Esophagus muscularis mucosa (tissue), 4 donors: ENCODE measurements at regions not wholly inside any gene's neighbourhood (a gene's known extent, or its start where the extent isn't known, plus 50 kb on each side); places are given as distances from the start of the nearest gene placed in this dataset.
"Not testable (repeated sequence)": the region's sequence is repeated elsewhere in the genome, so short reads cannot be mapped to it uniquely, and the experiment has no call there.

ENCODE experiments used
- CTCF ChIP-seq, 3 experiments: fragments of 200-600 bp in 2 of 3; fragments of 450-650 bp in 1 of 3; sonication (generic) in 2 of 3; IDR thresholded peaks; one replicate each; pipeline ENCODE4 v1.5.1; 2017 to 2019; ENCODE audit warnings: antibody characterized with exemption in 3 of 3, mild to moderate bottlenecking in 2 of 3, moderate library complexity in 1 of 3
- EP300 ChIP-seq: sonication (generic); formaldehyde crosslinking; IDR thresholded peaks from one replicate; pipeline ENCODE4 v1.6.1; 2017; ENCODE audit warnings: antibody characterized with exemption
- POLR2A ChIP-seq: fragments of 450-650 bp; IDR thresholded peaks from one replicate; pipeline ENCODE4 v1.6.1; 2017; ENCODE audit warnings: antibody characterized with exemption, moderate library complexity, mild to moderate bottlenecking, low read depth

GRCh38 chr7:75511-75910 lies 116.9 kb upstream of the FAM20C start:
- not testable (repeated sequence) for TF ChIP-seq CTCF (IDR thresholded peaks at IDR 0.05); POLR2A; EP300
